ENCODE measurements at regions not wholly inside any gene's neighbourhood (a gene's known extent, or its start where the extent isn't known, plus 50 kb on each side); places are given as distances from the start of the nearest gene placed in this dataset.

DNA sequence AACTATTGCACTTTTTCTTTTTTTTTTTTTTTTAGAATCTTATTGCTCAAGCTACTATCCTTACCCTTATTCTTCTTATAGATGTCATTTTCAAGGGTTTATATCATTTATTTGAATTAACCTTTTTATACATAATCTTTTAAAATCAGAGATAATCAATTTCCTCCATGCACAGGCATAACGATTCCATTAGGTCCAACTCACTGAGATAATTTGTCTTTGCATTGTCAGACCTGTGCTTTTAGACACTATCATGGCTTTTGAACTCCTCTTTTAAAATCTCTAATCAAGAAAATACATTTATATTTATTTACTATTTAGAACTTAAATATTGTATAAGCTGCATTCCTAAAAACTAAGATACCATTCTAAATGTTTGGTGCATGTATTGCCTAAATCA, 1454.9 kb downstream of the ZPLD1 start:
- TF ChIP-seq, protein P1, sequence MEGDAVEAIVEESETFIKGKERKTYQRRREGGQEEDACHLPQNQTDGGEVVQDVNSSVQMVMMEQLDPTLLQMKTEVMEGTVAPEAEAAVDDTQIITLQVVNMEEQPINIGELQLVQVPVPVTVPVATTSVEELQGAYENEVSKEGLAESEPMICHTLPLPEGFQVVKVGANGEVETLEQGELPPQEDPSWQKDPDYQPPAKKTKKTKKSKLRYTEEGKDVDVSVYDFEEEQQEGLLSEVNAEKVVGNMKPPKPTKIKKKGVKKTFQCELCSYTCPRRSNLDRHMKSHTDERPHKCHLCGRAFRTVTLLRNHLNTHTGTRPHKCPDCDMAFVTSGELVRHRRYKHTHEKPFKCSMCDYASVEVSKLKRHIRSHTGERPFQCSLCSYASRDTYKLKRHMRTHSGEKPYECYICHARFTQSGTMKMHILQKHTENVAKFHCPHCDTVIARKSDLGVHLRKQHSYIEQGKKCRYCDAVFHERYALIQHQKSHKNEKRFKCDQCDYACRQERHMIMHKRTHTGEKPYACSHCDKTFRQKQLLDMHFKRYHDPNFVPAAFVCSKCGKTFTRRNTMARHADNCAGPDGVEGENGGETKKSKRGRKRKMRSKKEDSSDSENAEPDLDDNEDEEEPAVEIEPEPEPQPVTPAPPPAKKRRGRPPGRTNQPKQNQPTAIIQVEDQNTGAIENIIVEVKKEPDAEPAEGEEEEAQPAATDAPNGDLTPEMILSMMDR (IDR thresholded peaks at IDR 0.05): no peak
- ATAC-seq (ENCODE audit: low FRiP score): no peak
- no peak for DNase-seq (ENCODE audit: low spot score)

DNA sequence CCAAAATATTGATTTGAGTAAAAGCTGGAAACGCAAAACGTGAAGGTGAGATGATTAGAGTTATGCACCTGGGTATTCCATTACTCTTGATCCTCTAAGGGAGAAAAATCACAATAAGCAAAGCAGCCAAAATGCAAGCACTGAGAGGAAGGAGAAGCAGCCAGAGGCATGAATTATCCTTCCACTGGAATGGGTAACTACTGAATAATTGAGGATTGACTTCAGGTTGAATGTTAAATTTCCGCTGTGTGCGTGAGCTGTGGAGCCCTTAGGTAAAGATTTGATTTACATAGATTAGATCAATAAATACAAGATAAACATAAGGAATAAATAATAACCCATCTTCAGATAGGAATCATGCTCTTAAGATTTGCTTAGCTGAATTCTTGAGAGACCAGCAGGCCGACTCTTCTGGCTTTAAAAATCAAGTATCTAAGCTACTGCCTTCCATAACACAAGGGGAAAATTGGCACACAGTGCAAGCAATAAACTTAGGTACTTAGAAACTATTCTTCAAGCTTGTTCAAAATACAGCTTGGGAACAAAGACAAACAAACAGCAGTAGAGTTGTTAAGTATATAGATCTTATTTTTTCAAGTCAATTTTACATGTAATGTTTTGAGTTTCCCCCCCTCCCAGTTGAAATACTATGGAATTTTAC, 1459.5 kb downstream of the ZPLD1 start:
- DNase-seq (ENCODE audit: low spot score): no peak
- TF ChIP-seq, protein P1 (IDR thresholded peaks at IDR 0.05): no peak
- ATAC-seq (ENCODE audit: low FRiP score): no peak

DNA sequence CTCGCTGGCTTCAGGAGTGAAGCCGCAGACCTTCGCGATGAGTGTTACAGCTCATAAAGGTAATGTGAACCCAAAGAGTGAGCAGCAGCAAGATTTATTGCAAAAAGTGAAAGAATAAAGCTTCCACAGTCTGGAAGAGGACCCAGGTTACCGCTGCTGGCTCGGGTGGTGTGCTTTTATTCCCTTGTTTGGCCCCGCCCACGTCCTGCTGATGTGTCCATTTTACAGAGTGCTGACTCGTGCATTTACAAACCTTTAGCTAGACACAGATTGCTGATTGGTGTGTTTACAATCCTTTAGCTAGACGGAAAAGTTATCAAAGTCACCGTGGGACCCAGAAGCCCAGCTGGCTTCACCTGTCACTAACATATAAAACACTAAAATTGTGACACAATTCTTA, 1464.5 kb downstream of the ZPLD1 start:
- TF ChIP-seq, protein P1 (IDR thresholded peaks at IDR 0.05): no peak
- DNase-seq (ENCODE audit: low spot score): no peak
- ATAC-seq (ENCODE audit: low FRiP score): no peak

DNA sequence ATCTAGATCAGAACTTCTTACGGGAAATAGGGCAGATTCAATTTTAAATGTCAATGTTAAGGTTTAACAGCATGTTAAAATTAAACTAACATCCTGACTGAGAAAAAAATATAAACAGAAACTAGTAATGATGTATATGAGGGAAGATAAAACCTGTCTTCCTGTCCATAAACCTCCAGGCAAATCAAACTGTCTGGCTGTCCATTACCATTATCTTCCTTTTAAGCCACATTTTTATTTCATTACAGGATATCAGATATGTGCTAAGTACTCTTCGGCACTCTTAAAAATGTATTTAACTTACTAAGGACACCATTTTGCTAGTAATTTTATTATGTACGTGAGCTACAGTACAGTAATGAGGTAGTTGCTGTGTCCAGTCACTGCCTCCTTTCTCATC, 1461.7 kb upstream of the ALCAM start:
- ATAC-seq (ENCODE audit: low FRiP score) (no peak), DNase-seq (ENCODE audit: low spot score) (no peak)
- TF ChIP-seq, protein P1 (IDR thresholded peaks at IDR 0.05): no peak

DNA sequence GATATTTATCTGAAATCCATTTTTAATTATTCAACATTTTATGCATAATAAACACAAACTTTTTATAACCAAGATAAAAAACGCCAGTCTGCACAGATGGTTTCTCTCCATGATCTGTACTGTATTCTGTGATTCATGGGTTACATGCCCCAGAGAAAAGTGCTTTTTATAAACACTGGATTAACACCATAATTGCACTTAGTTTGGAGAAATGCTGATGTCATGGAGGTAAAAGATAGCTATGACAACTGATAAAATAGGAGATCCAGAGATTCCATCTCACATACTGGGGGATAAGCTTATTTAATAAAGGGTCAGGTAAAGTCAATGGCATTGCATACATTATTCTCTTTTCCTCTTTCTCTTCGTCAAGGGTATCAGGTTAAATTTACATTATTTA, 1460.4 kb upstream of the ALCAM start:
- no peak for DNase-seq (ENCODE audit: low spot score)
- no peak for ATAC-seq (ENCODE audit: low FRiP score)
- TF ChIP-seq, protein P1 (IDR thresholded peaks at IDR 0.05): no peak

DNA sequence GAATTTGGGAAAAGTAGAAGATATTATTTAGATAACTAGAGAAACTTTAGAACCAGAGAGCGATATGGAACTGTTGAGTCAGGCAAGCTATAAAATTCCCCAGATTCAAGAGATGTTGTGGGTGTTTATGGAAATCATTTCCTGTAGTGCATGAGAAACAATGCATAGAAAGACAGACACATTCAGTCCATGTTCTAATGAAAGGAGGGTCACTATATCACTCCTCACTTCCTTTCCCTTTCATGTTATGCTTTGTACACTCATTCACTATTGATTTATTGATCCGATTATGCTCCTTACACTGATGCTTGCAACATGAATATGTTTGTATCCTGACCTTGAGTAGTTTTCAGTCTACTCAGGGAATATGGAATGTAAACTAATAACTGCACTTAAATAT, 1459.9 kb upstream of the ALCAM start:
- ATAC-seq (ENCODE audit: low FRiP score) (no peak), DNase-seq (ENCODE audit: low spot score) (no peak)
- TF ChIP-seq, protein P1 (IDR thresholded peaks at IDR 0.05): no peak

DNA sequence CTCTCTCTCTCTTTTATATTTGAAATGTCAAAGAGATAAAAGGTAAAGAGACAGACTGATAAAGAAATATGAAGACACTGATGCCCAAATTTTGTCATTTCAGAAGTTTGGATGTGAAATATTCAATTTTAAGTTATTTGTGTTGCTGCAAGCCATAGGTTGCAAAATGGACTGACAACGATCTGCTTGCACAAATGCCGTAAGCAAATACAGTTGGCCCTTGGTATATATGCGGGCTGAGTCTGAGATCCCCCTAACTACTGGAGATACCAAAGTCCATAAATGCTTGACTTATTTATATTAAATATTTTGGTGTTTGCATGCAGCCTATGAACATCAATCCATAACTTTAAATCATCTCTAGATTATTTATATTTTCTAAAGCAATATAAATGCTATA, 1459.1 kb upstream of the ALCAM start:
- no peak for DNase-seq (ENCODE audit: low spot score)
- TF ChIP-seq, protein P1 (IDR thresholded peaks at IDR 0.05): no peak
- no peak for ATAC-seq (ENCODE audit: low FRiP score)
